GM12801 (cell line): ENCODE measurements at regions not wholly inside any gene's neighbourhood (a gene's known extent, or its start where the extent isn't known, plus 50 kb on each side); places are given as distances from the start of the nearest gene placed in this dataset.

Experiments used
- CTCF ChIP-seq: IDR thresholded peaks from one replicate; pipeline ENCODE4 v1.5.1; 2011; ENCODE audit warnings: control low read depth; ENCODE audit not compliant: insufficient read length; ENCODE audit errors: extremely low read depth

GRCh38 chr4:124111411-124111810 lies 601.1 kb downstream of the ANKRD50 start:
- TF ChIP-seq CTCF = no peak

DNA sequence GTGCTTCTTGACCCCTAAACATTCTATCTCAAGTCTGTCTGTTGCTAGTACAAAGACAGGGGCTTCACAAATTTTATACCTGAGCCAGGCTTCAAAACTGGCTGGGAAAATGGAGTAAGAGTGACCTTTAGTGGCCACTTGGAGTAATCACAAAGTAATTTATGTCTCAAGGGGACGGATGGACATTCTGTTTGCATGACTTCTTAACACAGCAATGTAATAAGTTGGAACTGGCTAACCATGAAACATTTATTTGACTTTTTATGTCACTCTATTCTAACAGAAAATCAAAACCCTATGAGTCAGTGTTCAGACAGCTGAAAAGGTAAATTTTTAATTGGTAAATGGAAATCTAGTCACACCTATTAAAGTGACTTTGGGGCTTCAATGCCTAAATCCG lies 600.6 kb downstream of the ANKRD50 start:
- no peak for TF ChIP-seq CTCF

DNA sequence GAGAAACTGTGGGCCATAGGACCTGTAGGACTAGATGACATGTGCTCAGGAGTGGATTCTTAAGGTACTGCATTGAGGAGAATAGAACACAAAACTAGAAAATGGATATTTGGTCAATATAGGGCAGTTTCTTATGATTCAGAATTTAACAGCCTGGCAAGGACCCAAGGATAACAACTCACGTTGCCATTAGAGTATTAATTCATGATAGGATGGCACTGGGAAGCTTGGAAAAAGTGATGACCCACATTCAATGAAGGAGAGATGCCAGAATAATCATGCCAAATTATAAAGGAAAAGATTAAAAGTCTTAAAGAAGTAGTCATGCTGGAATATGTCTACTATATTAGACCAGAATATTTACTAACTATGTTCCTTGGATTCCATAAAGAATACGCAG lies 594.5 kb downstream of the ANKRD50 start:
- no peak for TF ChIP-seq CTCF

DNA sequence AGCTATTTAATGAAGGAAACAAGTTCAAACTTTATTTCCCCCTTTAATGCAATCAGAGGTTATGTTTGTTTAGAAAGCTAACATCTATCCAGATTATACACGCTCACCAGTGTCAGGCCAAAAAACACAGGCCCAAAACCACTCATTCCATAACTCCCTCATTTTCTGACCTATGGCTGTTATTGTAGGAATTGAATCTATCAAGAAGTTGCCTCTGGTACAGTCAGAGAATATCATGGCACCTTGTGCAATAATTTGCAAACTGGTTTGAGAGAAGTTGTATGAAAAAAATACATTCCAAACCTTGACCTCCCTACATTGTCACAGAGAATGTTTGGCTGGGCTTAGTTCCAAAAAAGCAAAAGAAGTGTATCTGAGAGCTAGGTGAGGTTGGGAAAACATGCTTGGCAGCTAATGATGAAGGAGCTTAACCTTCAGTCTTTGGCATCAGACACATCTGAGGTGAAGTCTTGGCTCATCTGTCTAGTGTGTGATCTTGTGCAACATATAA lies 591.0 kb downstream of the ANKRD50 start:
- no peak for TF ChIP-seq CTCF

GRCh38 chr4:124123181-124123580 lies 589.4 kb downstream of the ANKRD50 start:
- TF ChIP-seq CTCF = no peak

DNA sequence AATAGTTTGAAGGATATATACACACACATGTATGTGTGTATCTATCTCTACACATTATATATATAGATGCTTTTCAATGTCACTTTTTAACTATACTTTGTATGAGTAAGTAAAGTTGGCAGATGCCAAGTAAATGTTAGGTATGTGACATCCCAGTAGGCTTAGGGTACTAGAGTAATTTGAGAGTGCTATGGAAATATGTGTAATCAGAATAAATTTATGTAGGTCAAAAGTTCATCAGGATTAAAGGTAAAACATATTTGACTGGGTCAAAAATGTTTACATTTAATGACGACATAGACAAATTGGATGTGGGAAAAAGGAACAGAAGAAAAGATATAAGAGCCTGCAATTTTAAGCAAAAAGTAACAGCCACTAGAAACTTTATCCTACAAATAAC lies 588.8 kb downstream of the ANKRD50 start:
- TF ChIP-seq CTCF = no peak

DNA sequence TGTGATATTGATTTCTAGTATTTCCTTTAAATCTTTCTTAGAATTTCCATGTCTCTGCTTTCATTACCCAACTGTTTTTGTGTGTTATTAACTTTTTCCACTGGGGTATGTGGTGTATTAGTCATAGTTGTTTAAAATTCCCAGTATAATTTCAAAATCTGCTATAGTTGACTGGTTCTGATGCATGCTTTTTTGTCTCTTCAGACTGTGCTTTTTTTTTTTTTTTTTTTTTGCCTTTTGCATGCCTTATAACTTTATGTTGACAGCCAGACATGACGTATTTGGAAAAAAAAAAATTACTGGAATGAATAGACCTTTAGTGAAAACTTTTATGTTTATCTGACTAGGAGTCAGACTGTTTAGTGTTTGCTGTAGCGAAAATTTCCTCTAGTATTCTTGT lies 580.4 kb downstream of the ANKRD50 start:
- no peak for TF ChIP-seq CTCF

- TF ChIP-seq CTCF = no peak
These were observed 578.8 kb downstream of the ANKRD50 start for GRCh38 chr4:124133753-124134152.
